ENCODE measurements at regions not wholly inside any gene's neighbourhood (a gene's known extent, or its start where the extent isn't known, plus 50 kb on each side); places are given as distances from the start of the nearest gene placed in this dataset.

GRCh38 chr5:136836093-136836492 is 470.7 kb upstream of the TRPC7 start:
- H3K27me3 Mint-ChIP-seq (ENCODE audit: insufficient read depth, low read depth, poor library complexity), result peaks cover 4% of the 10 kb centered on the region
- H3K9me3 Mint-ChIP-seq, result peaks cover under 1% of the 10 kb centered on the region; the same call in 2 of the 3 replicates
- no peak for TF ChIP-seq CREB1 (CRISPR knock-in tag; IDR thresholded peaks at IDR 0.05; ENCODE audit: low read depth)
- Histone ChIP-seq H2AFZ (no peak overlapping the region), H3K9me2 (ENCODE audit: insufficient read depth) (0 out of 2 replicates have a peak, but pooled peaks cover 4% of the 10 kb centered on the region), H3K27me3 (ENCODE audit: insufficient read depth) (no peaks in the 10 kb centered on the region), H3K4me2 (no peak overlapping the region), H3F3A (replicated peaks; ENCODE audit: low read depth) (no peaks in the 10 kb centered on the region), H3K27ac (ENCODE audit: low read depth) (no peak overlapping the region), H3K79me2 (replicated peaks; ENCODE audit: insufficient read depth) (no peaks in the 10 kb centered on the region), H4K20me1 (replicated peaks; ENCODE audit: insufficient read depth) (no peaks in the 10 kb centered on the region), H3K4me1 (ENCODE audit: insufficient read depth) (no peaks in the 10 kb centered on the region), H3K36me3 (ENCODE audit: insufficient read depth) (no peaks in the 10 kb centered on the region), H3K4me3 (no peak overlapping the region)
- no peak overlapping the region for H3K27ac Mint-ChIP-seq
- H3K4me3 Mint-ChIP-seq, result no peak overlapping the region
- H3K4me1 Mint-ChIP-seq, result no peaks in the 10 kb centered on the region
- no peak for ATAC-seq
- DNase-seq (ENCODE audit: low spot score), result no peak
- H3K36me3 Mint-ChIP-seq (ENCODE audit: low read depth), result no peaks in the 10 kb centered on the region

- H3K4me1 Mint-ChIP-seq, result peaks cover 6% of the 10 kb centered on the region; the same call in 2 of the 3 replicates
- Histone ChIP-seq H3K36me3 (ENCODE audit: insufficient read depth) (no peaks in the 10 kb centered on the region), H3F3A (replicated peaks; ENCODE audit: low read depth) (no peaks in the 10 kb centered on the region), H3K27me3 (ENCODE audit: insufficient read depth) (no peaks in the 10 kb centered on the region), H4K20me1 (replicated peaks; ENCODE audit: insufficient read depth) (no peaks in the 10 kb centered on the region), H3K4me2 (no peak overlapping the region), H3K4me3 (no peak overlapping the region), H3K9me2 (ENCODE audit: insufficient read depth) (0 out of 2 replicates have a peak, but pooled peaks cover 3% of the 10 kb centered on the region), H3K27ac (ENCODE audit: low read depth) (no peak overlapping the region), H2AFZ (0 out of 2 replicates have a peak overlapping the region, but pooled peaks have one; percentile 43), H3K4me1 (ENCODE audit: insufficient read depth) (no peaks in the 10 kb centered on the region), H3K79me2 (replicated peaks; ENCODE audit: insufficient read depth) (no peaks in the 10 kb centered on the region)
- ATAC-seq (peak; percentile 45; the same call in 2 of the 3 replicates), DNase-seq (ENCODE audit: low spot score) (no peak)
- peaks cover 5% of the 10 kb centered on the region; the same call in 2 of the 3 replicates for H3K9me3 Mint-ChIP-seq
- peaks cover under 1% of the 10 kb centered on the region for H3K27me3 Mint-ChIP-seq (ENCODE audit: insufficient read depth, low read depth, poor library complexity)
- no peaks in the 10 kb centered on the region for H3K36me3 Mint-ChIP-seq (ENCODE audit: low read depth)
- H3K27ac Mint-ChIP-seq, result no peak overlapping the region
- no peak overlapping the region for H3K4me3 Mint-ChIP-seq
- TF ChIP-seq CREB1 (CRISPR knock-in tag; IDR thresholded peaks at IDR 0.05; ENCODE audit: low read depth), result no peak
- TF ChIP-seq POLR2AphosphoS5 (IDR thresholded peaks at IDR 0.05; ENCODE audit: low read depth), result no peak
- no peak for TF ChIP-seq STAT1 (IDR thresholded peaks at IDR 0.05; ENCODE audit: unreplicated experiment)
- TF ChIP-seq ZNF331 (CRISPR knock-in tag; IDR thresholded peaks at IDR 0.05; ENCODE audit: low read depth), result no peak
- no peak for TF ChIP-seq CTCF (conservative IDR thresholded peaks at IDR 0.05; ENCODE audit: low read depth in 2 of 2)
- no peak for TF ChIP-seq ETS1 (IDR thresholded peaks at IDR 0.05)
- TF ChIP-seq JUNB (IDR thresholded peaks at IDR 0.05; ENCODE audit: unreplicated experiment), result no peak
- no peak for TF ChIP-seq REST (IDR thresholded peaks at IDR 0.05; ENCODE audit: unreplicated experiment)
- TF ChIP-seq NANOG (IDR thresholded peaks at IDR 0.05; ENCODE audit: borderline replicate concordance), result no peak
- no peak for TF ChIP-seq EZH2phosphoT487 (IDR thresholded peaks at IDR 0.05; ENCODE audit: unreplicated experiment)
- TF ChIP-seq ZNF114 (CRISPR knock-in tag; IDR thresholded peaks at IDR 0.05), result no peak
- TF ChIP-seq EZH2 (IDR thresholded peaks at IDR 0.05; ENCODE audit: low read depth, unreplicated experiment), result no peak
These were observed 455.5 kb upstream of the TRPC7 start for GRCh38 chr5:136820848-136821247.

All from GM23338 (cell line).